PC-3 (cell line): ENCODE measurements at regions not wholly inside any gene's neighbourhood (a gene's known extent, or its start where the extent isn't known, plus 50 kb on each side); places are given as distances from the start of the nearest gene placed in this dataset.

Source experiments
- ATAC-seq: fragments of 200-7000 bp; cut with Tn5 transposase; 2 replicates; pipeline ENCODE4 v1.9.1; 2020; ENCODE audit warnings: mild to moderate bottlenecking, moderate library complexity
- BruUV-seq: library from RNA; stranded (reverse); fragments of 400-500 nt; replicated peaks from 2 replicates; lab custom pipeline; 2021; lab: Mats Ljungman, UMichigan
- CTCF ChIA-PET: fragments of 300-600 bp; sonication (Branson Sonifier 250); formaldehyde crosslinking; loops from one replicate; lab custom pipeline; 2022; ENCODE audit warnings: antibody characterized with exemption; lab: Charles Lee
- POLR2A ChIA-PET: fragments of 300-600 bp; sonication (Branson Sonifier 250); formaldehyde crosslinking; loops from one replicate; lab custom pipeline; 2022; ENCODE audit warnings: antibody characterized with exemption; ENCODE audit not compliant: unreplicated experiment; lab: Charles Lee
- DNase-seq: peaks from one replicate; pipeline ENCODE4 v3.0.0-alpha.2; 2015
- H2AFZ ChIP-seq: fragments of 300-600 bp; sonication (generic); 2 replicates; pipeline ENCODE4 v1.6.0; 2016; ENCODE audit warnings: antibody characterized with exemption, low read length
- H3F3A ChIP-seq: fragments of 300-600 bp; sonication (generic); one replicate; pipeline ENCODE4 v1.6.0; 2017; ENCODE audit warnings: antibody characterized with exemption, low read length, control low read depth, mild to moderate bottlenecking; ENCODE audit not compliant: unreplicated experiment
- H3K27ac ChIP-seq: fragments of 300-600 bp; sonication (generic); 2 replicates; pipeline ENCODE4 v1.5.1; 2016; ENCODE audit warnings: mild to moderate bottlenecking, low read length
- H3K27me3 ChIP-seq: fragments of 300-600 bp; sonication (generic); 2 replicates; pipeline ENCODE4 v1.6.1; 2016; ENCODE audit warnings: low read length, mixed read lengths
- H3K36me3 ChIP-seq: fragments of 300-600 bp; sonication (generic); 2 replicates; pipeline ENCODE4 v1.6.1; 2016; ENCODE audit warnings: low read depth, mixed run types, low read length, mixed read lengths
- H3K4me1 ChIP-seq: fragments of 300-600 bp; sonication (generic); 2 replicates; pipeline ENCODE4 v1.5.1; 2016; ENCODE audit warnings: low read length; ENCODE audit not compliant: insufficient read depth
- H3K4me2 ChIP-seq: fragments of 300-600 bp; sonication (generic); 2 replicates; pipeline ENCODE4 v1.6.0; 2016; ENCODE audit warnings: low read length
- H3K4me3 ChIP-seq: fragments of 300-600 bp; sonication (generic); 2 replicates; pipeline ENCODE4 v1.5.1; 2016; ENCODE audit warnings: mild to moderate bottlenecking, low read length, mixed read lengths
- H3K79me2 ChIP-seq: fragments of 300-600 bp; sonication (generic); 2 replicates; pipeline ENCODE4 v1.6.1; 2017; ENCODE audit warnings: low read length, mixed read lengths
- H3K9ac ChIP-seq: fragments of 300-600 bp; sonication (generic); 2 replicates; pipeline ENCODE4 v1.6.0; 2016; ENCODE audit warnings: mild to moderate bottlenecking, low read length
- H3K9me2 ChIP-seq: fragments of 300-600 bp; sonication (generic); replicated peaks from 2 replicates; pipeline ENCODE4 v1.6.1; 2016; ENCODE audit warnings: mixed run types, low read length, mixed read lengths
- H3K9me3 ChIP-seq: fragments of 300-600 bp; sonication (generic); 2 replicates; pipeline ENCODE4 v1.6.1; 2016; ENCODE audit warnings: low read length, mixed read lengths
- H4K20me1 ChIP-seq: fragments of 300-600 bp; sonication (generic); 2 replicates; pipeline ENCODE4 v1.6.1; 2016; ENCODE audit warnings: low read length, mixed read lengths
- CTCF ChIP-seq: fragments of 300-600 bp; sonication (generic); conservative IDR thresholded peaks from 2 replicates; pipeline ENCODE4 v1.5.1; 2017; ENCODE audit warnings: antibody characterized with exemption, low read depth, mild to moderate bottlenecking, low read length
- EZH2 ChIP-seq: fragments of 300-600 bp; sonication (generic); IDR thresholded peaks from one replicate; pipeline ENCODE4 v1.6.1; 2017; ENCODE audit warnings: antibody characterized with exemption, mild to moderate bottlenecking, low read length; ENCODE audit not compliant: unreplicated experiment
- EZH2phosphoT487 ChIP-seq: fragments of 300-600 bp; sonication (generic); IDR thresholded peaks from 2 replicates; pipeline ENCODE4 v1.6.1; 2018; ENCODE audit warnings: mild to moderate bottlenecking, antibody characterized with exemption, low read length, borderline replicate concordance
- intact Hi-C: fragments of 100-400 bp; cut with micrococcal nuclease; formaldehyde crosslinking; loops from 2 replicates; pipeline ENCODE4 v1.9.0; 2023

DNA sequence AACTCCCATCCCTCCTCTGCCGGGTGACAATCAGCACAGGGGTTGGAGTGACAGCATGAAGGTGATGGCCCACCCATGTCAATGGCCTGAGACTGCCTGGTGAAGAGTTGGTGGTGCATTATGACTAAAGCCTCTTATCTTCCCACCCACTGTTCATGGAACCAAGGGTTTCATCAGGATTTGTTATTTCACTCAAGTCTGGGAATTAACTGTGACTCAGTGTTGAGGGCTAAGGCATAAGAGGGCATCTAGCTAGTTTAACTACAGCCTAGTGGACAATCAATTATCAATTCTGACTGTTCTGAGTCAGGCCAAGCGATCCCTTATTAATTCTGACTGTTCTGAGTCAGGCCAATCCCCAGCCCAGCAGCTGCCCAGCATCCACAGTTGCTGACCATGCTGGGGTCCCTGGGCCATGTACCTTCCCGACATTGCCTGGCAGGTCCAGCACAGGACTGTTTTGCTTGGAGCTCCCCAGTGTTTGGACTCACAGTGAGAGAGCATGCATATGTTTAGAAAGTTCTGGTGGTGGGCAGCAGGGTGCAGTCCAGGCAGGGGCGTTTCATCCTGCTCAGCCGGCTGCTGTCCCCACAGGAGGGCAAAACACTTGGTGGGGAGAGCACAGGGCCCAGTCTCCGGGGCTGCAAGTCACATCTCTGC, 65.5 kb downstream of the RASL11A start:
- no peaks in the 10 kb centered on the region for H3K36me3 ChIP-seq
- H3K9ac ChIP-seq: no peak overlapping the region
- ATAC-seq: no peak
- CTCF ChIA-PET: no interaction called here
- H3K27me3 ChIP-seq: no peaks in the 10 kb centered on the region
- no peaks in the 10 kb centered on the region for H3K4me1 ChIP-seq
- H3K79me2 ChIP-seq: no peaks in the 10 kb centered on the region
- H2AFZ ChIP-seq: no peak overlapping the region
- H3K9me3 ChIP-seq: no peaks in the 10 kb centered on the region
- intact Hi-C loops: no loop called here
- H3K9me2 ChIP-seq: no peaks in the 10 kb centered on the region
- H3K4me2 ChIP-seq: no peak overlapping the region
- BruUV-seq: no TSS peak
- TF ChIP-seq EZH2 (no peak), EZH2phosphoT487 (no peak), CTCF (no peak)
- POLR2A ChIA-PET: no interaction called here
- H3F3A ChIP-seq: no peaks in the 10 kb centered on the region
- H3K27ac ChIP-seq: no peak overlapping the region
- H3K4me3 ChIP-seq: no peak overlapping the region
- DNase-seq: no peak
- no peaks in the 10 kb centered on the region for H4K20me1 ChIP-seq

GRCh38 chr13:27338207-27338606, 67.6 kb downstream of the RASL11A start:
- CTCF ChIA-PET: interaction anchor here (0.8 kb wide), 1 partner anchor 38 kb away, joined by 7 read pairs; no protein-coding TSS in a partner anchor
- Histone ChIP-seq H4K20me1 (no peaks in the 10 kb centered on the region), H3K4me2 (no peak overlapping the region), H2AFZ (no peak overlapping the region), H3K9ac (no peak overlapping the region), H3K79me2 (no peaks in the 10 kb centered on the region), H3K4me1 (no peaks in the 10 kb centered on the region), H3K9me2 (no peaks in the 10 kb centered on the region), H3F3A (no peaks in the 10 kb centered on the region), H3K27me3 (no peaks in the 10 kb centered on the region), H3K4me3 (no peak overlapping the region), H3K9me3 (no peaks in the 10 kb centered on the region), H3K27ac (no peak overlapping the region), H3K36me3 (no peaks in the 10 kb centered on the region)
- intact Hi-C loops: no loop called here
- POLR2A ChIA-PET: no interaction called here
- BruUV-seq: no TSS peak
- TF ChIP-seq CTCF: no peak
- no peak for TF ChIP-seq EZH2
- TF ChIP-seq EZH2phosphoT487: no peak
- no peak for DNase-seq
- ATAC-seq: no peak

DNA sequence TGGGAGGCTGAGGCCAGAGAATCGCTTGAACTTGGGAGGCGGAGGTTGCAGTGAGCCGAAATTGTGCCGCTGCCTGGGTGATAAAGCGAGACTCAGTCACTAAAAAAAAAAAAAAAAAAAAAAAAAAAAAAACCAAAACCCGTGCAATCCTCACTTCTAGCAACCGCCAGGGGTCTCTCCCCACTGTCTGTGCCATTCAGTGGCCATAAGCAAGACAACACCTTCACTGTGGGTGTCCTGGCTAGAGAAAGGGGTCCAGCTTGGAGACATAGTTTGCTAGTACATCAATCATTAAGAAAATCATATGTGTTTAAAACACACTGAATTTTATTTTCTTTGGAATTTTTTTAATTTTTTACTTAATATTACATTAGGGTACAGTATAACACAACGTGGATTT, 68.2 kb downstream of the RASL11A start:
- ATAC-seq (no peak), DNase-seq (no peak)
- CTCF ChIA-PET: interaction anchor here (0.6 to 1.0 kb wide), 5 partner anchors 14 to 90 kb away, joined by 3 to 11 read pairs (median 7); no protein-coding TSS in a partner anchor
- POLR2A ChIA-PET: no interaction called here
- H3F3A ChIP-seq: no peaks in the 10 kb centered on the region
- no peaks in the 10 kb centered on the region for H3K27me3 ChIP-seq
- no peaks in the 10 kb centered on the region for H3K79me2 ChIP-seq
- H4K20me1 ChIP-seq: no peaks in the 10 kb centered on the region
- no peak for TF ChIP-seq EZH2phosphoT487
- no peak for TF ChIP-seq CTCF
- no peak for TF ChIP-seq EZH2
- H3K27ac ChIP-seq: no peak overlapping the region
- no peaks in the 10 kb centered on the region for H3K36me3 ChIP-seq
- no peak overlapping the region for H2AFZ ChIP-seq
- BruUV-seq: no TSS peak
- no peak overlapping the region for H3K4me2 ChIP-seq
- H3K9me3 ChIP-seq: no peaks in the 10 kb centered on the region
- no peak overlapping the region for H3K9ac ChIP-seq
- H3K4me3 ChIP-seq: no peak overlapping the region
- H3K4me1 ChIP-seq: no peaks in the 10 kb centered on the region
- H3K9me2 ChIP-seq: no peaks in the 10 kb centered on the region
- intact Hi-C loops: no loop called here
